HFF-Myc (cell line): ENCODE measurements at regions not wholly inside any gene's neighbourhood (a gene's known extent, or its start where the extent isn't known, plus 50 kb on each side); places are given as distances from the start of the nearest gene placed in this dataset.

Experiments used
- DNase-seq: peaks from one replicate; pipeline ENCODE4 v3.0.0-alpha.2; 2011; ENCODE audit warnings: low read depth; ENCODE audit errors: extremely low read depth
- H3K4me3 ChIP-seq: replicated peaks from 2 replicates; pipeline ENCODE4 v1.5.1; 2011; ENCODE audit warnings: low read depth, mild to moderate bottlenecking, control low read depth, low read length
- TF ChIP-seq, protein P1 (sequence below): IDR thresholded peaks from 2 replicates; pipeline ENCODE4 v1.5.1; 2012; ENCODE audit warnings: mild to moderate bottlenecking, low read depth, low read length, control low read depth; ENCODE audit errors: missing control alignments

DNA sequence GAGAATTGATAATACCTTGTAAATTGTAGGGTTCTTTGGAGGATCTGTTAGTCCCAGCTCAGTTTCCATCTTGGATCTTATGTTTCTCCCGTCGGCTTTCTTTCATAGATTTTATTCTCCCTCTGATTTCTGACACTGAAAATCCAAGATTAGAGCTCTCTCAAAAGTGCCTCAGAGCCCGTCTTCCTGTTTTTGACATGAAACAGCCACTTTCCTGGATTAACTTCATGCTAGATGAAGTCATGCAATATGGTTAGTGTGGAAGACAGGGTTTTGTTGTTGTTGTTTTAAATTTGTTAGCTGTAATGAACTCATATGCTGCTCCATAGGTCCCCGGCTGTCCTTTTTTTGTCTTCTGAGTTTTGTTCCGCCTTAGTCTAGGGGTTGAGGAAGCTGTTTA, 51.6 kb upstream of the ZFR start:
- no peak for DNase-seq
- H3K4me3 ChIP-seq, result no peak overlapping the region
- TF ChIP-seq, protein P1, sequence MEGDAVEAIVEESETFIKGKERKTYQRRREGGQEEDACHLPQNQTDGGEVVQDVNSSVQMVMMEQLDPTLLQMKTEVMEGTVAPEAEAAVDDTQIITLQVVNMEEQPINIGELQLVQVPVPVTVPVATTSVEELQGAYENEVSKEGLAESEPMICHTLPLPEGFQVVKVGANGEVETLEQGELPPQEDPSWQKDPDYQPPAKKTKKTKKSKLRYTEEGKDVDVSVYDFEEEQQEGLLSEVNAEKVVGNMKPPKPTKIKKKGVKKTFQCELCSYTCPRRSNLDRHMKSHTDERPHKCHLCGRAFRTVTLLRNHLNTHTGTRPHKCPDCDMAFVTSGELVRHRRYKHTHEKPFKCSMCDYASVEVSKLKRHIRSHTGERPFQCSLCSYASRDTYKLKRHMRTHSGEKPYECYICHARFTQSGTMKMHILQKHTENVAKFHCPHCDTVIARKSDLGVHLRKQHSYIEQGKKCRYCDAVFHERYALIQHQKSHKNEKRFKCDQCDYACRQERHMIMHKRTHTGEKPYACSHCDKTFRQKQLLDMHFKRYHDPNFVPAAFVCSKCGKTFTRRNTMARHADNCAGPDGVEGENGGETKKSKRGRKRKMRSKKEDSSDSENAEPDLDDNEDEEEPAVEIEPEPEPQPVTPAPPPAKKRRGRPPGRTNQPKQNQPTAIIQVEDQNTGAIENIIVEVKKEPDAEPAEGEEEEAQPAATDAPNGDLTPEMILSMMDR, result no peak

DNA sequence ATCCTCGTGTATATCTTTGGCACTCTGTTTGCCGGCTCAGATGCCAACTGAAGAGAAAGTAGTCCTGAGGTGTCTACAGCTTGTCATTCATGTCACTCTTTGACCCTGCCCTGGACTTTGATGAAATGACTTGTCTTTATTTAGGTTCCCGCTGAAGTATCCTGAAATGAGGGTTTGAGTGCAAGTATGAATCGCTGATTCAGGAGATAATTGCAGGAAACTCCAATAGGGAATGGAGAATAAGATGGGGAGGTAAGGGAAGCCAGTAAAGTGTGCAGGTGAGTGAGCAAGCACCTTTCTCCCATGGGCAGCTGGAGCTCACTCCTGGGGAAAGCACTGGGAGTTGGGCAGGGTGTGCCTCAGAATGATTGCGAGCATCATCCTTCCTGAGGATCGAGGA, 50.3 kb upstream of the ZFR start:
- H3K4me3 ChIP-seq, result no peak overlapping the region
- TF ChIP-seq, protein P1, result no peak
- DNase-seq, result no peak
